ENCODE measurements at regions not wholly inside any gene's neighbourhood (a gene's known extent, or its start where the extent isn't known, plus 50 kb on each side); places are given as distances from the start of the nearest gene placed in this dataset.
"Not testable (repeated sequence)": the region's sequence is repeated elsewhere in the genome, so short reads cannot be mapped to it uniquely, and the experiment has no call there.

GRCh38 chr20:6339176-6339575 lies 216.3 kb upstream of the FERMT1 start:
- Histone ChIP-seq H3K4me1 (ENCODE audit: control insufficient read depth in 1 of 2, low read depth in 2 of 2) (no peaks in the 10 kb centered on the region), H3K4me3 (no peak overlapping the region), H3K27ac (no peak overlapping the region), H3K36me3 (no peaks in the 10 kb centered on the region), H3K27me3 (replicated peaks; ENCODE audit: insufficient read depth) (no peaks in the 10 kb centered on the region), H3K9me3 (no peaks in the 10 kb centered on the region)
- ATAC-seq (ENCODE audit: insufficient number of reproducible peaks, low FRiP score, low read depth) = no peak
- no peak for TF ChIP-seq CTCF (IDR thresholded peaks at IDR 0.05)
- DNase-seq (ENCODE audit: low spot score) = no peak

GRCh38 chr20:6333110-6333509 lies 210.3 kb upstream of the FERMT1 start:
- DNase-seq (ENCODE audit: low spot score) (no peak), ATAC-seq (ENCODE audit: insufficient number of reproducible peaks, low FRiP score, low read depth) (no peak)
- Histone ChIP-seq H3K27me3 (replicated peaks; ENCODE audit: insufficient read depth) (no peaks in the 10 kb centered on the region), H3K4me3 (no peak overlapping the region), H3K36me3 (no peaks in the 10 kb centered on the region), H3K4me1 (ENCODE audit: control insufficient read depth in 1 of 2, low read depth in 2 of 2) (no peaks in the 10 kb centered on the region), H3K27ac (no peak overlapping the region), H3K9me3 (no peaks in the 10 kb centered on the region)
- TF ChIP-seq CTCF (IDR thresholded peaks at IDR 0.05) = no peak

- ATAC-seq (ENCODE audit: insufficient number of reproducible peaks, low FRiP score, low read depth); H3K9me3 ChIP-seq; DNase-seq (ENCODE audit: low spot score); H3K27me3 ChIP-seq (replicated peaks; ENCODE audit: insufficient read depth); H3K27ac ChIP-seq; H3K36me3 ChIP-seq; H3K4me3 ChIP-seq; H3K4me1 ChIP-seq (ENCODE audit: control insufficient read depth in 1 of 2, low read depth in 2 of 2): not testable (repeated sequence)
These were observed 198.4 kb upstream of the FERMT1 start for GRCh38 chr20:6321235-6321634.

- Histone ChIP-seq H3K4me3 (no peak overlapping the region), H3K27ac (no peak overlapping the region), H3K9me3 (peaks cover 8% of the 10 kb centered on the region), H3K36me3 (no peaks in the 10 kb centered on the region), H3K27me3 (replicated peaks; ENCODE audit: insufficient read depth) (no peaks in the 10 kb centered on the region), H3K4me1 (ENCODE audit: control insufficient read depth in 1 of 2, low read depth in 2 of 2) (no peaks in the 10 kb centered on the region)
- TF ChIP-seq CTCF (IDR thresholded peaks at IDR 0.05) = no peak
- no peak for ATAC-seq (ENCODE audit: insufficient number of reproducible peaks, low FRiP score, low read depth)
- DNase-seq (ENCODE audit: low spot score) = no peak
These were observed 189.2 kb upstream of the FERMT1 start for GRCh38 chr20:6311841-6312655.

GRCh38 chr20:6311097-6311496 lies 188.3 kb upstream of the FERMT1 start:
- no peak for DNase-seq (ENCODE audit: low spot score)
- no peak for TF ChIP-seq CTCF (IDR thresholded peaks at IDR 0.05)
- no peaks in the 10 kb centered on the region for H3K27me3 ChIP-seq (replicated peaks; ENCODE audit: insufficient read depth)
- H3K9me3 ChIP-seq = peaks cover 8% of the 10 kb centered on the region
- H3K4me1 ChIP-seq (ENCODE audit: control insufficient read depth in 1 of 2, low read depth in 2 of 2) = no peaks in the 10 kb centered on the region
- H3K27ac ChIP-seq = no peak overlapping the region
- ATAC-seq (ENCODE audit: insufficient number of reproducible peaks, low FRiP score, low read depth) = no peak
- H3K36me3 ChIP-seq = no peaks in the 10 kb centered on the region
- H3K4me3 ChIP-seq = no peak overlapping the region

- ATAC-seq (ENCODE audit: insufficient number of reproducible peaks, low FRiP score, low read depth) = no peak
- TF ChIP-seq CTCF (IDR thresholded peaks at IDR 0.05) = no peak
- no peaks in the 10 kb centered on the region for H3K4me1 ChIP-seq (ENCODE audit: control insufficient read depth in 1 of 2, low read depth in 2 of 2)
These were observed 182.7 kb upstream of the FERMT1 start for GRCh38 chr20:6305536-6305935.

More at GRCh38 chr20:6305536-6305935, 182.7 kb upstream of the FERMT1 start:
- Histone ChIP-seq H3K27ac (no peak overlapping the region), H3K27me3 (replicated peaks; ENCODE audit: insufficient read depth) (no peaks in the 10 kb centered on the region), H3K9me3 (no peaks in the 10 kb centered on the region), H3K36me3 (no peaks in the 10 kb centered on the region), H3K4me3 (no peak overlapping the region)
- DNase-seq (ENCODE audit: low spot score) = no peak
